Neural cell (in vitro differentiated cells): ENCODE measurements at regions not wholly inside any gene's neighbourhood (a gene's known extent, or its start where the extent isn't known, plus 50 kb on each side); places are given as distances from the start of the nearest gene placed in this dataset.

ENCODE experiments used
- H2AFZ ChIP-seq: fragments of 200-600, 300-800 bp; sonication (generic), shearing (Covaris generic); 2 replicates; pipeline ENCODE4 v1.6.0; 2014; ENCODE audit warnings: low read depth, mild to moderate bottlenecking, antibody characterized with exemption, low read length, moderate library complexity
- H3F3A ChIP-seq: fragments of 200-600 bp; shearing (Covaris generic); 2 replicates; pipeline ENCODE4 v1.6.1; 2016; ENCODE audit warnings: mild to moderate bottlenecking, moderate library complexity, mixed read lengths, antibody characterized with exemption, low read length; ENCODE audit not compliant: insufficient read depth, poor library complexity, severe bottlenecking
- H3K27ac ChIP-seq: fragments of 200-600, 300-800 bp; sonication (generic), shearing (Covaris generic); 2 replicates; pipeline ENCODE4 v1.5.1; 2014; ENCODE audit warnings: mild to moderate bottlenecking, low read length, moderate library complexity
- H3K27me3 ChIP-seq: fragments of 300-800, 200-600 bp; sonication (generic), shearing (Covaris generic); 2 replicates; pipeline ENCODE4 v1.6.0; 2014; ENCODE audit warnings: mild to moderate bottlenecking, low read depth, low read length, moderate library complexity; ENCODE audit not compliant: insufficient read depth
- H3K36me3 ChIP-seq: fragments of 300-800, 200-600 bp; sonication (generic), shearing (Covaris generic); 2 replicates; pipeline ENCODE4 v1.5.1; 2014; ENCODE audit warnings: mild to moderate bottlenecking, antibody characterized with exemption, low read length, moderate library complexity; ENCODE audit not compliant: insufficient read depth
- H3K4me2 ChIP-seq: fragments of 300-800, 200-600 bp; sonication (generic), shearing (Covaris generic); 2 replicates; pipeline ENCODE4 v1.6.0; 2014; ENCODE audit warnings: mild to moderate bottlenecking, low read length
- H3K4me3 ChIP-seq: fragments of 300-800, 200-600 bp; sonication (generic), shearing (Covaris generic); 2 replicates; pipeline ENCODE4 v1.5.1; 2014; ENCODE audit warnings: mild to moderate bottlenecking, low read length, moderate library complexity
- H3K79me2 ChIP-seq: fragments of 200-600 bp; shearing (Covaris generic); replicated peaks from 2 replicates; pipeline ENCODE4 v1.6.0; 2014; ENCODE audit warnings: mild to moderate bottlenecking, low read length, moderate library complexity; ENCODE audit not compliant: insufficient read depth
- H3K9ac ChIP-seq: fragments of 300-800, 200-600 bp; sonication (generic), shearing (Covaris generic); 2 replicates; pipeline ENCODE4 v1.6.1; 2016; ENCODE audit warnings: mild to moderate bottlenecking, low read length, mixed read lengths
- H3K9me2 ChIP-seq: fragments of 200-600 bp; shearing (Covaris generic); 2 replicates; pipeline ENCODE4 v1.6.1; 2016; ENCODE audit warnings: mild to moderate bottlenecking, low read length, mixed read lengths; ENCODE audit not compliant: insufficient read depth
- H3K9me3 ChIP-seq: fragments of 200-600, 300-800 bp; sonication (generic), shearing (Covaris generic); 2 replicates; pipeline ENCODE4 v1.6.1; 2016; ENCODE audit warnings: mild to moderate bottlenecking, mixed run types, low read length, moderate library complexity, mixed read lengths
- H4K20me1 ChIP-seq: fragments of 200-600 bp; shearing (Covaris generic); 2 replicates; pipeline ENCODE4 v1.6.1; 2016; ENCODE audit warnings: mild to moderate bottlenecking, mixed run types; ENCODE audit not compliant: insufficient read depth
- CTCF ChIP-seq: fragments of 450-650 bp; IDR thresholded peaks from 2 replicates; pipeline ENCODE4 v1.5.1; 2014; ENCODE audit warnings: antibody characterized with exemption, mild to moderate bottlenecking, moderate library complexity; ENCODE audit not compliant: poor library complexity, severe bottlenecking
- EP300 ChIP-seq: fragments of 450-650 bp; conservative IDR thresholded peaks from 2 replicates; pipeline ENCODE4 v1.6.1; 2014; ENCODE audit warnings: antibody characterized with exemption, mild to moderate bottlenecking, moderate library complexity; ENCODE audit not compliant: poor library complexity, severe bottlenecking
- EZH2 ChIP-seq: fragments of 200-600, 300-800 bp; shearing (Covaris generic), sonication (generic); IDR thresholded peaks from 2 replicates; pipeline ENCODE4 v1.6.1; 2014; ENCODE audit warnings: antibody characterized with exemption, low read length, borderline replicate concordance, mild to moderate bottlenecking; ENCODE audit not compliant: insufficient read depth, poor library complexity, severe bottlenecking
- MXI1 ChIP-seq: fragments of 450-650 bp; conservative IDR thresholded peaks from 2 replicates; pipeline ENCODE4 v1.6.1; 2014; ENCODE audit warnings: antibody characterized with exemption, mild to moderate bottlenecking; ENCODE audit not compliant: poor library complexity, severe bottlenecking
- POLR2AphosphoS5 ChIP-seq: IDR thresholded peaks from 2 replicates; pipeline ENCODE4 v1.6.1; 2012
- RAD21 ChIP-seq: fragments of 450-650 bp; conservative IDR thresholded peaks from 2 replicates; pipeline ENCODE4 v1.6.1; 2014; ENCODE audit warnings: antibody characterized with exemption, mild to moderate bottlenecking, moderate library complexity
- REST ChIP-seq: IDR thresholded peaks from 2 replicates; pipeline ENCODE4 v1.6.1; 2012; ENCODE audit warnings: borderline replicate concordance
- SMC3 ChIP-seq: fragments of 450-650 bp; conservative IDR thresholded peaks from 2 replicates; pipeline ENCODE4 v1.6.1; 2014; ENCODE audit warnings: antibody characterized with exemption, mild to moderate bottlenecking, moderate library complexity; ENCODE audit not compliant: poor library complexity
- TAF1 ChIP-seq: IDR thresholded peaks from 2 replicates; pipeline ENCODE4 v1.6.1; 2012; ENCODE audit warnings: low read depth

GRCh38 chr13:22596171-22596863 lies 584.5 kb upstream of the SGCG start:
- no peaks in the 10 kb centered on the region for H3K9me2 ChIP-seq
- no peak overlapping the region for H3K4me2 ChIP-seq
- H3F3A ChIP-seq, result no peaks in the 10 kb centered on the region
- no peaks in the 10 kb centered on the region for H3K27me3 ChIP-seq
- no peaks in the 10 kb centered on the region for H3K36me3 ChIP-seq
- no peaks in the 10 kb centered on the region for H3K9me3 ChIP-seq
- no peak overlapping the region for H2AFZ ChIP-seq
- TF ChIP-seq EP300, result no peak
- no peak for TF ChIP-seq TAF1
- no peak for TF ChIP-seq RAD21
- no peak for TF ChIP-seq REST
- TF ChIP-seq POLR2AphosphoS5, result no peak
- TF ChIP-seq MXI1, result no peak
- TF ChIP-seq CTCF, result no peak
- no peak for TF ChIP-seq SMC3
- no peak for TF ChIP-seq EZH2
- H3K79me2 ChIP-seq, result no peaks in the 10 kb centered on the region
- H3K4me3 ChIP-seq, result no peak overlapping the region
- H3K9ac ChIP-seq, result no peak overlapping the region
- no peaks in the 10 kb centered on the region for H4K20me1 ChIP-seq
- no peak overlapping the region for H3K27ac ChIP-seq

DNA sequence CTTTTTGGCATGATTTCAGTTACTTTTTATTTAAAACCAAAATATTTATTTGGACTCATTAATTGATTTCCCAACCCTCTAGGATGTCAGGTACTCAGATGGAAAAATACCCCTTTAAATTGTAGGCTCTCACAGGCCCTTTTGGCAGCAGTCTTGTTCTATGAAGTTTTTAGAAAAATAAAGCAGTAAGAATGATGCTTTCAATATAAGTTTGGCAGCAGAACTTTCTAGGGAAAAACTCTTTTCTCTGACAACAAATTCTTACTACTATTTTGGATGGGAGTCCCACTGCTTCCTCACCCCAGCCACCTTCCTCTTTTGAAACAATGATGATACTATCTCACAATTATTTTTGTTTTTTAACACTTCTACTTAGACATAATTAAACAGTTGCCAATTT lies 581.6 kb upstream of the SGCG start:
- Histone ChIP-seq H3F3A (no peaks in the 10 kb centered on the region), H3K79me2 (no peaks in the 10 kb centered on the region), H3K27me3 (no peaks in the 10 kb centered on the region), H3K4me3 (no peak overlapping the region), H3K36me3 (no peaks in the 10 kb centered on the region), H3K9me3 (no peaks in the 10 kb centered on the region), H4K20me1 (no peaks in the 10 kb centered on the region), H3K9me2 (no peaks in the 10 kb centered on the region), H3K27ac (no peak overlapping the region), H2AFZ (no peak overlapping the region), H3K9ac (no peak overlapping the region), H3K4me2 (no peak overlapping the region)
- TF ChIP-seq TAF1 (no peak), EP300 (no peak), SMC3 (no peak), EZH2 (no peak), MXI1 (no peak), RAD21 (no peak), REST (no peak), POLR2AphosphoS5 (no peak), CTCF (no peak)
